ENCODE measurements at regions not wholly inside any gene's neighbourhood (a gene's known extent, or its start where the extent isn't known, plus 50 kb on each side); places are given as distances from the start of the nearest gene placed in this dataset.

- TF ChIP-seq CTCF (IDR thresholded peaks at IDR 0.05) (no peak), EZH2 (IDR thresholded peaks at IDR 0.05; ENCODE audit: borderline replicate concordance, insufficient read depth, low read depth, low read length, poor library complexity, severe bottlenecking) (no peak)
Observed at GRCh38 chr10:125233726-125234125, 73.4 kb upstream of the CTBP2 start.

All from B cell (primary cell).